ENCODE measurements at regions not wholly inside any gene's neighbourhood (a gene's known extent, or its start where the extent isn't known, plus 50 kb on each side); places are given as distances from the start of the nearest gene placed in this dataset.
A peak's percentile ranks its signal among the peaks of the same experiment; 100 is the strongest.

- FAIRE-seq (no peak), DNase-seq (ENCODE audit: extremely low spot score, insufficient read length, low read depth) (no peak)
Observed at GRCh38 chr5:61262080-61262479, 70.0 kb upstream of the ZSWIM6 start.

- no peak for DNase-seq (ENCODE audit: extremely low spot score, insufficient read length, low read depth)
- FAIRE-seq, result no peak
Observed at GRCh38 chr5:61263072-61263471, 69.0 kb upstream of the ZSWIM6 start.

- DNase-seq (ENCODE audit: extremely low spot score, insufficient read length, low read depth) (no peak), FAIRE-seq (no peak)
Observed at GRCh38 chr5:61263561-61264272, 68.3 kb upstream of the ZSWIM6 start.

- FAIRE-seq (no peak), DNase-seq (ENCODE audit: extremely low spot score, insufficient read length, low read depth) (no peak)
Observed at GRCh38 chr5:61264273-61264661, 67.8 kb upstream of the ZSWIM6 start.

GRCh38 chr5:61267116-61267515 is 64.9 kb upstream of the ZSWIM6 start:
- FAIRE-seq (no peak), DNase-seq (ENCODE audit: extremely low spot score, insufficient read length, low read depth) (no peak)

DNA sequence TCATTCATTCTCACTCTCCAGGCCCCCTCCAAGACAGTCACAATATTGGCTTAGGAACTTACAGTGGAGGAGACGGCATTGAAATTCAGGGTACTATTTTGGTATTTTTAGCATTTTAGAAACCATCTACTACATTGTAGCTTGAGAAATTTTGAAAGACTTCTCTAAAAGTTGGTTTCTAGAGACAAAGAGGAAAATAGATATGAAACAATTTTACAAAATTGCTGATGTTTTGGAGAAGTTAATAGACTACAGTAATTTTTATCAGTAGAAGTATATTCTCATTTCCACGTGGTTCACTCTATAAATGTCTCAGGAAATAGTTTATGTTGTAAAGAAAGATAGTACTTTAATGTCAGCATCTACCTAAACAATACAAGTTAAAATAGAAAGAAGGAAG is 63.2 kb upstream of the ZSWIM6 start:
- FAIRE-seq (no peak), DNase-seq (ENCODE audit: extremely low spot score, insufficient read length, low read depth) (no peak)

DNA sequence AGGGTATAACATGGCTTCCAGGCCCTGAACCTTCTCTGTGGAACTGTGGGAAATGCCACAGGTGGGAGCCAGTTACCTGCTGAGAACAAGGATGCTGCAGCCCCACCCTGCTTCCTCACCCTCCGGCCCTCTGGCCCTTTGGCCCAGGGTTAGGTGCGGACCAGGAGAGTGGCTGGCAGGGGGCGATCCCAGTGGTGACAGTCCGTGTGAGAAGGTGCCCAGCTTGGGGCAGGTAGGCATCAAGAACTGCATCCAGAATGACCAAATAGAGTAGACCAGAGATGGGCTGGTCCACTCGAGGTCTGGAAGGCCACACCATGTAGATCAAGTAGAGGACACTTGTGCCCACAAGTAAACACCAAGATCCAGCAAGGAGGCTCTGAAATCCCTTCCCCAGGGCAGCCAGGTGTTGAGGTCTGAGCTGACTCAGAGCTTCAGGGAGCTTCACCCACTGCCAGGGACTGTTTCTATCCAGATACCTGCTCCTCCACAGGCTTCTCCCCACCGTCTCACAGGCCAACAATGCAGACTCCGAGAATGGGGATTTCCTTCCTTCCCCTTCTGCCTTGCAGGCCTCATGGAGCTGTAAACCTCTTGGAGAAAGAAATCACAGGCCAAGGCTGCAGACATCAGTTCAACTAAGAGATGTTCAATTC is 61.4 kb upstream of the ZSWIM6 start:
- FAIRE-seq, result no peak

GRCh38 chr5:61272688-61273087 is 59.4 kb upstream of the ZSWIM6 start:
- no peak for DNase-seq (ENCODE audit: extremely low spot score, insufficient read length, low read depth)
- FAIRE-seq, result no peak

More for the DNA sequence above, 61.4 kb upstream of the ZSWIM6 start:
- no peak for DNase-seq (ENCODE audit: extremely low spot score, insufficient read length, low read depth)

DNA sequence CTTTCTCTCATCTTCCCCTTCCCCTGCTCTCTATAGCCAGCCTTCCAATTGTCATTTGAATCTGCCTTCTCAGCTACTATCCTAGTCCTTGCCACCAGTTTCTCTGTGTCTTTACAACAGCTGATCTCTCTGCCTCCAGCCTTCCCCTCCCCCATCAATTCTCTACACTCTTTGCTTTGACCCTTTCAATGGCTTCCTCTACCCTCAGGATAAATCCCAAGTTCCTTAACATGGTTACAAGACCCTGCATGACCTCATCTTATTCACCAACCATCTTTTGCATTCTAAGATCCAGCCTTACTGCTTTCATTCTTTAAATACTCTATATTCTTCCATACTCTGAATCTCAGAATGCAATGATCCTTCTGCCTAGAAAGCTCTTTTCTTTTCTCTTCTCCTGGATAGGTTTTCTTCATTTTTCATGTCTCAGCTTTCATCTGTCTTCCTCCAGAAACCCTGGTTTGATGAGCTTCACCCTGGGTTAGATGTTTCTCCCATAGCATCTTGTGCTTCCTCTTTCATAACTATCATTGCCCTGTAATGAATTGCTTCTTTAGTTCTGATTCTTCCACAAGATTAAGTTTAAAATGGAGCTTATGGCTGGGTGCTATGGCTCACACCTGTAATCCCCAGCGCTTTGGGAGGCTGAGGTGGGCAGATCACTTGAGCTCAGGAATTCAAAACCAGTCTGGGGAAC is 58.6 kb upstream of the ZSWIM6 start:
- DNase-seq (ENCODE audit: extremely low spot score, insufficient read length, low read depth) (no peak), FAIRE-seq (no peak)

GRCh38 chr5:61274511-61274911 is 57.5 kb upstream of the ZSWIM6 start:
- no peak for FAIRE-seq
- no peak for DNase-seq (ENCODE audit: extremely low spot score, insufficient read length, low read depth)

- DNase-seq (ENCODE audit: extremely low spot score, insufficient read length, low read depth), result no peak
- peak; percentile 24 for FAIRE-seq
Observed at GRCh38 chr5:61275841-61276240, 56.2 kb upstream of the ZSWIM6 start.

GRCh38 chr5:61277190-61277589 is 54.9 kb upstream of the ZSWIM6 start:
- no peak for FAIRE-seq
- DNase-seq (ENCODE audit: extremely low spot score, insufficient read length, low read depth), result no peak

GRCh38 chr5:61277781-61278180 is 54.3 kb upstream of the ZSWIM6 start:
- DNase-seq (ENCODE audit: extremely low spot score, insufficient read length, low read depth), result no peak
- FAIRE-seq, result no peak

GRCh38 chr5:61279725-61280124 is 52.3 kb upstream of the ZSWIM6 start:
- DNase-seq (ENCODE audit: extremely low spot score, insufficient read length, low read depth) (no peak), FAIRE-seq (no peak)

DNA sequence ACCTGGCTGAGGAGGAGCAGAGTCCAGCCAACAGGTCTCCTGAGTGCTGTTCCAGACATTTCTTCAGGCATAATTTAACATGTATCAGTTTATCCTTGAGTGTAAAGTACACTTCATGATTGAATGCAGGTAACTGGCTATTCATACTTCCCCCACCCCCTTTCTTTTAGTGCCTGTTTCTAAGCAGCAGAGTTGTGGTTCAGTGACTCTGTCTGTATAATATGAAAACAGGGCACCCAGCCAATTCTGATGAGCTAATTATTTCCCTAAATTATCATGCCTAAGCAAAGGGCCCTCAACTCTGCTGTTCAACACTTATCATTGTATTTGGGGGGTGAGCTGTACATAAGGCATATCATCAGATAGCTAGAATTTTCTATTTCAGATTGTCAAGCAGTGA is 51.9 kb upstream of the ZSWIM6 start:
- FAIRE-seq, result peak; percentile 5

DNA sequence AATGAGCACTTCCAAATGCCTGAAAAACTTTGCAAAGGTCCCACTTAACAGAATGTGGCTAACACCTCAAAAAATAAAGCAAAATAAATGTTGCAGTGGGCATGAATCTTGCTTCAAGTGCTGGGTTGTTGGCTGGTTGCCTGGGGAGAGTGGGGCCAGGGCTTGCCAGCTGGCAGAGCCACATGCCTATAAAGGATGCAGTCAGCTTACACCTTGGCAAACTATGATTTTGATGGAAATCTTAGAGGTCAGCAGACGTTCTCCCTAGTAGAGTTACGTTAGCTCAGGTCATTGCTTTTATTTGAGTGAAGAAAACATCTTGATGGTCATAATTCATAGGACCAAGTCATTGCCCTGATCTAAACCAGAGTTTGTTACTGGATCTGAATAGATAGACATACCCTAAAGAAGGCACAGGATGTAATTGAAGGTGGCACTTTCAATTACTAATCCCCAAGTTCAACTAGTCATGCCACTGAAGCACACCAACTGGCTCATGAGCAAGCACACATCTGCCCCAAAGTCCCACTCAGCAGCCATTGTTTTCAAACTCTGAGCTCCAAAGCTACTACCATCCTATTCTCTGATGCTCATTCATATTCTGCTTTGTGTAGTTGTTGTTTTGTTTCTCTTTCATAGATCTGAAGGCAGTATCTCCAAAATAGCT is 51.2 kb upstream of the ZSWIM6 start:
- FAIRE-seq, result peak; percentile 21
- no peak for DNase-seq (ENCODE audit: extremely low spot score, insufficient read length, low read depth)

More for the DNA sequence above, 51.9 kb upstream of the ZSWIM6 start:
- no peak for DNase-seq (ENCODE audit: extremely low spot score, insufficient read length, low read depth)

- no peak for DNase-seq (ENCODE audit: extremely low spot score, insufficient read length, low read depth)
- peak; percentile 55 for FAIRE-seq
Observed at GRCh38 chr5:61281686-61282085, 50.4 kb upstream of the ZSWIM6 start.

Measured in GM18507 (cell line).